Activated CD8-positive, alpha-beta memory T cell treated with anti-CD3 and anti-CD28 coated beads for 36 hours (primary cell): ENCODE measurements at regions not wholly inside any gene's neighbourhood (a gene's known extent, or its start where the extent isn't known, plus 50 kb on each side); places are given as distances from the start of the nearest gene placed in this dataset.
"Not testable (repeated sequence)": the region's sequence is repeated elsewhere in the genome, so short reads cannot be mapped to it uniquely, and the experiment has no call there.

Experiments used
- CTCF ChIA-PET: fragments of 350-600 bp; sonication (Branson Sonifier 250); formaldehyde crosslinking; loops from one replicate; lab custom pipeline; 2021; ENCODE audit warnings: antibody characterized with exemption; lab: Charles Lee
- POLR2A ChIA-PET: fragments of 350-600 bp; sonication (Branson Sonifier 250); formaldehyde crosslinking; loops from one replicate; lab custom pipeline; 2021; ENCODE audit warnings: antibody characterized with exemption; lab: Charles Lee

DNA sequence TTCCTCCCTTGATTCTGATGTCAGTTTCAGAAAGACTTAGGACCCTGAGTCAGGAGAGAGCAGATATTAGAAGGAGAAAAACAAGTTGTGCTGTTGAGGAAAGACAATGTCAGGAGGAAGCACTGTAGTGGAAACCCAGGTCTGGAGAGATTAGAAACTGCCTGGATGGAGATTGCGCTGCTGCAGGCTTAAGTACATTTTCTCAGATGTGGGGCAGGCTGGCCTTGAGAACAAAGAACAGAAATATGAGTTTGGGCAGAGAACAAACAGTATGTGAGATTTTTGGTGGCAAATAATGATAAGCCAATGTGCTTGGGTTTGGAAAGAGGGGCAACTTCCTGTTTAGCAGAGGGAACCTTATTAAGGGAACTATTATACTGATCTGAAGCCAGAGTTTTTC lies 74.3 kb upstream of the PRMT8 start:
- CTCF ChIA-PET, result interaction anchor here (1.4 kb wide), 1 partner anchor 9 kb away, joined by 3 read pairs; no protein-coding TSS in a partner anchor
- POLR2A ChIA-PET, result no interaction called here

DNA sequence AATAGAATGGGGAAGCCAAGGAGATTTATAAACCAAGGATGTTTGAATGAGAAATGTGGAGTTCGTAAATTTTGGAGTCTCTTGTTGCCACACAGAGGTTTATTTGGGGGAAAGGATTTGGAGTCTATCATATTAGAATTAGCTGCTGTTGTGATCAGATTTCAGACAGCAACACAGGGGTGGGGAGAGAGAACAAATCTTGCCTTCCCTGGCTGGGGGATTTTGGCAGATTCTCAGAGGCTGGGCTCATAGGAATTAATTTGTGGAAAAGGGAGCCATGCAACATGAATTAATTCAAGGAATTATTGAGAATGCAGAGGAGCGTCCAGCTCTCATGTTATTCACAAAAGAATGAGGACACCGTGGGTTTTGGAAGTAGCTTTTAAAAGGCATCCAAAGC lies 73.9 kb upstream of the PRMT8 start:
- CTCF ChIA-PET, result interaction anchor here (1.4 kb wide), 1 partner anchor 9 kb away, joined by 3 read pairs; no protein-coding TSS in a partner anchor
- POLR2A ChIA-PET, result no interaction called here

GRCh38 chr12:3417937-3418462 lies 73.0 kb upstream of the PRMT8 start:
- ChIA-PET POLR2A (no interaction called here), CTCF (interaction anchor here (1.4 kb wide), 1 partner anchor 10 kb away, joined by 3 read pairs; no protein-coding TSS in a partner anchor)

DNA sequence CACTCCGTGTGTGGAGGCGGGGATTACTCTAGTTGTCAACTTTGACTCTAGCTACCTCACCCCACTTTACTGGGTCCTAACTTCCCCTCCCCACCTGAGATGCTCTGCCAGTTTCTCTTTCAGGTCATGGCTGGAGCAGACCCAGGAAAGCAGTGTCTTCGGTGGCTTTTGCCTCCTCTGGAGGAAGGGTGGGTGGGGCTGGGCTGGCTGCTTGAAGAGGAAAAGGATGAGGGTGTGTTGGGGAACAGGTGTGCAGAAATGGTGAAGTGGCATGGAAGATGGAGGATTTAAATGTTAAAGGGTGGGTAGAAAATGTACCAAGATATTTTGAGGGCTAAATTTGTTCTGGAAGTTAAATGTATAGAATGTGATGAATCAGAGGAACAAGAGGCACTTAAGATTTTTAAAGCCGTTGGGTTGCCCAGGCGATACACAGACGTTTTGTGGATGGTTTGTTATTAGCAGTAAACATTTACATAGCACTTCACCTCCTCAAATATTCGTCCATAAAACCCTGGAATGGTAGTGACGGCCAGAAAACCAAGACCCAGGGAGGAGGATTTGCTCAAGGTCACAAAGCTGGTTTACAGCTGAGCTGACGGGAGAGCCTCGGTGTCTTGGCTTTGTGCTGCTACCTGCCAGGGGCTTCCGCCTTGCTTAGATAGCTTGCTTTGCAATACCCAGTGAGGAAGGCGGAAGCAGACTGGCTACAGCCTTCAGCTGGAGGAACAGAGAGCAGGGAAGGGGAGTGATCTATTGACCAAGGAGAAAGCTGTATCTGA lies 72.2 kb upstream of the PRMT8 start:
- ChIA-PET POLR2A (no interaction called here), CTCF (no interaction called here)

DNA sequence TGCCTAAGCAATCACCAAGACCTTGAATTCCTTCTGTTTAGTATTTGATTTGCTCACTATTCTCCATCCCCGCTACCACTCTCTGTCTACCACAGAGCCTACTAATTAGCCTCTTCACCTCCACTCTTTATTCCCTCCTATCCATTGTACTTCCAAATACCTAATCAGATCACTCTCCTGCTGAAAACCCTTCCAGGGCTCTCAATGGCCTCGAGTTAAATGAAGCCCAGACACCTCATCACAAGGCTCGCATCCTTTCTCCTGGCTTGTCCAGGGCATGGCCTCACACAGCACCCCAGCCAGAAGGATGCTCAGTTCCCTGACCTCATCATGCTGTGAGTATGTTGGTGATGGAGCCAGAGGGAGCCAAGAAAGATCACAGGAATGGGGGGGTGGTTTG lies 71.4 kb upstream of the PRMT8 start:
- CTCF ChIA-PET, result interaction anchor here (1.1 kb wide), 1 partner anchor 119 kb away, joined by 3 read pairs; no protein-coding TSS in a partner anchor
- POLR2A ChIA-PET, result no interaction called here

- POLR2A ChIA-PET, result no interaction called here
- CTCF ChIA-PET, result interaction anchor here (1.1 kb wide), 1 partner anchor 121 kb away, joined by 3 read pairs; no protein-coding TSS in a partner anchor
Observed at GRCh38 chr12:3420693-3421092, 70.3 kb upstream of the PRMT8 start.

GRCh38 chr12:3421191-3421978 lies 69.6 kb upstream of the PRMT8 start:
- ChIA-PET CTCF (no interaction called here), POLR2A (no interaction called here)

DNA sequence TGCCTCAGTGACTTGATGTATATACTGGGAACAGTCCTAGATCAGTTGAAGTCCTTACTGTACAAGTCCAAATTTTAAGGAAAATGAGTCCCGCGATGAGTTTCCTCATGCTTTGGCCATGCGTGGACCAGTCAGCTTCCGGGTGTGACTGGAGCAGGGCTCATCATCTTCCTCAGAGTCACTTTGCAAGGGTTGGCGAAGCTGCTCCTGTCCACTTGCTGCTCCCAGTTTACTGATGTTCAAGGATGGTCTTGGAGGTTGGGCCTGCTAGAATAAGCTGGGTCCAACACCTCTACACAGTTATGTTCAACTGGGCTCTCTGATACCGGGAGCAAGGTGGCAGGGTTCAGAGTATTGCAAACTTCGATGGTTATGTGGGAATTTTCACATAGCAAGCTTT lies 66.2 kb upstream of the PRMT8 start:
- CTCF ChIA-PET, POLR2A ChIA-PET: not testable (repeated sequence)

GRCh38 chr12:3427956-3428355 lies 63.0 kb upstream of the PRMT8 start:
- CTCF ChIA-PET, result no interaction called here
- POLR2A ChIA-PET, result no interaction called here

GRCh38 chr12:3428631-3429030 lies 62.4 kb upstream of the PRMT8 start:
- CTCF ChIA-PET, result no interaction called here
- POLR2A ChIA-PET, result no interaction called here

- CTCF ChIA-PET, POLR2A ChIA-PET: not testable (repeated sequence)
Observed at GRCh38 chr12:3429523-3429922, 61.5 kb upstream of the PRMT8 start.

GRCh38 chr12:3431686-3432085 lies 59.3 kb upstream of the PRMT8 start:
- CTCF ChIA-PET, result no interaction called here
- POLR2A ChIA-PET, result no interaction called here

DNA sequence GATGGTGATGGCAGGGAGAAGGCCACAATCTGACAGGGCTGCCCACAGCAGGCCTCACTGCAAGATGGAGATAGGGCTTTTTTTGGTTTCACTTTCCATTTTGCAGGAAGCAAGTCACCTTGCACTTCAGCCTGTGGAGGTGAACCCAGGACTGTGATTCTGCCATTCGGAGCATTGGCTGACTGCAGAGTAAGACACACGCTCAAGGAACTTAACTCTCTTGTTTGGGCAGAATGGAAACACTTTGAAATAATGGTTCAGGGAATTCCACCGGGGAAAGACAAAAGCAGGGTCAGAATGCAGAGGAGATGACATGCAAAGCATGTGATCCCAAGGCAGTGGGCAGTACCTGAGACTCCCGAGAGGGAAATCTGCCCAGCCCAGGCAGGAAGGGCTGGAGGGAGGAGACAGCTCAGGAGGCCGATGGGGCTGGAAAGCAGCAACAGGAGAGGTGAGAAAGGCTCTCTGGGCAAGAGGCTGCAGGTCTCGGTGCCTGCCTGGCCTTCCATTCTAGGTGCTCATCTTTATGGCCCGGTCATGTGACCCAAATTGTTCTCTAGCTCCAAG lies 58.7 kb upstream of the PRMT8 start:
- CTCF ChIA-PET, result no interaction called here
- POLR2A ChIA-PET, result no interaction called here

- CTCF ChIA-PET, result no interaction called here
- POLR2A ChIA-PET, result no interaction called here
Observed at GRCh38 chr12:3432868-3433267, 58.1 kb upstream of the PRMT8 start.

GRCh38 chr12:3436461-3437065 lies 54.4 kb upstream of the PRMT8 start:
- ChIA-PET POLR2A (no interaction called here), CTCF (no interaction called here)

- CTCF ChIA-PET, result no interaction called here
- POLR2A ChIA-PET, result no interaction called here
Observed at GRCh38 chr12:3437986-3438385, 53.0 kb upstream of the PRMT8 start.

GRCh38 chr12:3438401-3438800 lies 52.6 kb upstream of the PRMT8 start:
- ChIA-PET CTCF (no interaction called here), POLR2A (no interaction called here)
